AG10803 (cell line): ENCODE measurements at regions not wholly inside any gene's neighbourhood (a gene's known extent, or its start where the extent isn't known, plus 50 kb on each side); places are given as distances from the start of the nearest gene placed in this dataset.

Experiments used
- DNase-seq: peaks from one replicate; pipeline ENCODE4 v3.0.0; 2010; ENCODE audit warnings: low read depth
- H3K4me3 ChIP-seq: 2 replicates; pipeline ENCODE4 v1.5.1; 2011; ENCODE audit warnings: mild to moderate bottlenecking, low read length, control low read depth
- CTCF ChIP-seq: conservative IDR thresholded peaks from 2 replicates; pipeline ENCODE4 v1.5.1; 2011; ENCODE audit warnings: mild to moderate bottlenecking, low read length, control low read depth, inconsistent platforms

GRCh38 chr14:44663136-44663535 lies 156.1 kb upstream of the FSCB start:
- H3K4me3 ChIP-seq = no peak overlapping the region
- DNase-seq = no peak
- no peak for TF ChIP-seq CTCF

DNA sequence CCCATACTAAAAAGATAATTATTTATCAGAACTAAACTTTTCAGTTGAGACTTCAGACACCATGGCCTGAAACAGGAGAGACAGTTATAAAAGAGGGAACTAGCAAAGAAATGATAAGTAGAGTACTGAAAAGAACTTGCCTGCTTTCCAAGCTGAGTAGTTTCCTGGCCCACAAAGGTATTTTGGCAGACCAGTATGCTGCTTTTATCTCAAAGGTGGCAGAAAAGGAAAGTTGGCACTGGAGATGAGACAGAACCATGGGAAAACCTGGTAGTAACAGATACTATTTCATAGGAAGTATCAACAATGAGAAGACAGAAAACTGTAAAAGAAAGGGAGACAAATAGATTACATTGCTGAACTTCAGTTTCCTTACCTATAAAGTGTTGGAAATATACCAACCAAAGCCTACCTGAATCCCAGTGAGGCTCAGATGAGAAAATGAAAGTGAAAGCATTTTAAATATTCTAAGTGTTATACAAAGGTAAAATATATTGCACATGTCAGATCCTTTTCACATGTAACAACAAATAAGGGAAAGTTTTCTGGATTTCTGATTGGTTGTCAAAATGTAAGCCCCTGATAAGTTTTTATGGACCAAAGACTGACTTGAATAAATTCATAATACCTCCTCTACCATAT lies 155.3 kb upstream of the FSCB start:
- no peak overlapping the region for H3K4me3 ChIP-seq
- no peak for TF ChIP-seq CTCF
- no peak for DNase-seq

DNA sequence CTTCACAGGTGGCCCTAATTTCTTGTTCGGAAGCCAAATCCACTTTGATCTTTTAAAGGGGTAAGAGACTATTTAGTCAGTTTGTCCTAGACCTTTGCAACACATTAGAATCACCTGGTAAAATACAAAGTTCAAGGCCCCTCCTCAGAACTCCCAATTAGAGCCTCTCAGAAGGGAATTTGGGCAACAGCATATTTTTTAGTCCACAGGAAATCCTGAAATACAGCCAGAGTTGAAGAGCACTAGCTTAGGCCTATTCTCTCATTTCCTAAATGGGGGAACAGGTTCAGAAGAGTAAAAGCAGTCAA lies 151.3 kb upstream of the FSCB start:
- TF ChIP-seq CTCF = no peak
- H3K4me3 ChIP-seq = no peak overlapping the region
- no peak for DNase-seq

DNA sequence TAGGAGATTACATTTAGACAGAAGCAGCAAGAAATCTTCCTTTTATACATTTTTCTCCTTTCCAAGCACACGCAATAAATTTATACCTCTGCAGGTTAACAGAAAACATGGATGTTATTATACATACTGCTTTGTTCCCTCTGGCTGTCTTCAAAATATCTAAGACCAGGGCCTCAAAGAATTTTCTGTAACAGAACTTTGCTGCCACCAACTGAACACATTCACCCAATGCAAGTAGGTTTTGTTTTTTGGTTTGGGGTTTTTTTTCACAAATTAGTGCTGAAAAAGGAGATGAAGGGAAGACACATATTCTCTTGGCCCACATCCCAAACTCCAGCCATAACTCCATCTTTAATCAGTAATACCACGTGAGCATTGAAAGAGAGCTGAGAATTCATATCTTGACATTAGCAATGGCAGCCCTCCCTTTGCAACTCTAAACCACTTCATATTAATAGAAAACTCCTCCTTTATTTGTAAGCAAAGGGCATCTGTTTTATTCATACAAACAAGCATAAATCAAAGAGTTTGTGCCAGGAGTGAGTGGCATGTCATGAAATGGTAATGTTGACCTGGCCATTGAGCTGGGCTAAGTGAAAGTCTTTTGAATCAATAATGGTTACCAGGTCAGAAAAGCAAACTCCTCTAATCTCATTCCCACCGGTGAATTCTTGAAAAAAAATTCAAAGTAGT lies 150.8 kb upstream of the FSCB start:
- no peak for TF ChIP-seq CTCF
- DNase-seq = no peak
- no peak overlapping the region for H3K4me3 ChIP-seq

- H3K4me3 ChIP-seq = no peak overlapping the region
- no peak for TF ChIP-seq CTCF
- DNase-seq = no peak
These were observed 150.1 kb upstream of the FSCB start for GRCh38 chr14:44657203-44657602.

- no peak overlapping the region for H3K4me3 ChIP-seq
- DNase-seq = no peak
- TF ChIP-seq CTCF = no peak
These were observed 147.5 kb upstream of the FSCB start for GRCh38 chr14:44654591-44654990.

DNA sequence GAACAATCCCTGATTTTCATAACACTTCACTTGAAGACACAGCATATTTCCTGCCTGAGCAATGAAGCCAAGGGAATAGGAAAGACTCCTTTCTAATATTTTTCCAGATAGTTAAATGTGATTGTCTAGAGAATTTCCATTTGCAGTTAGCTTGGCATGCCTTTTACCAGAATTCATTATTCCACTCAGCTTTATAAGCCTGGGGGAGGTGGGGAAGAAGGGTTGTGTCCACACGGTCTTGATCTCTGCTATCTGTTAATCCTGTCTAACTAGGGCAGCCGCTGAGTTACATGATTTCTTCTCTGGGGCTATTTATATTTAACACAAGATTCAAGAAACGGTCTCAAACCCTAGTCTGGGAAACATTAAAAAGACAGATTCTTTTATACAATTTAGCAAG lies 146.6 kb upstream of the FSCB start:
- DNase-seq = no peak
- no peak for TF ChIP-seq CTCF

More for the DNA sequence above, 146.6 kb upstream of the FSCB start:
- no peak overlapping the region for H3K4me3 ChIP-seq
